EH (cell line): ENCODE measurements at regions not wholly inside any gene's neighbourhood (a gene's known extent, or its start where the extent isn't known, plus 50 kb on each side); places are given as distances from the start of the nearest gene placed in this dataset.

Experiments
- DNase-seq: peaks from one replicate; pipeline ENCODE4 v3.0.0-alpha.2; 2015; ENCODE audit warnings: low read depth

DNA sequence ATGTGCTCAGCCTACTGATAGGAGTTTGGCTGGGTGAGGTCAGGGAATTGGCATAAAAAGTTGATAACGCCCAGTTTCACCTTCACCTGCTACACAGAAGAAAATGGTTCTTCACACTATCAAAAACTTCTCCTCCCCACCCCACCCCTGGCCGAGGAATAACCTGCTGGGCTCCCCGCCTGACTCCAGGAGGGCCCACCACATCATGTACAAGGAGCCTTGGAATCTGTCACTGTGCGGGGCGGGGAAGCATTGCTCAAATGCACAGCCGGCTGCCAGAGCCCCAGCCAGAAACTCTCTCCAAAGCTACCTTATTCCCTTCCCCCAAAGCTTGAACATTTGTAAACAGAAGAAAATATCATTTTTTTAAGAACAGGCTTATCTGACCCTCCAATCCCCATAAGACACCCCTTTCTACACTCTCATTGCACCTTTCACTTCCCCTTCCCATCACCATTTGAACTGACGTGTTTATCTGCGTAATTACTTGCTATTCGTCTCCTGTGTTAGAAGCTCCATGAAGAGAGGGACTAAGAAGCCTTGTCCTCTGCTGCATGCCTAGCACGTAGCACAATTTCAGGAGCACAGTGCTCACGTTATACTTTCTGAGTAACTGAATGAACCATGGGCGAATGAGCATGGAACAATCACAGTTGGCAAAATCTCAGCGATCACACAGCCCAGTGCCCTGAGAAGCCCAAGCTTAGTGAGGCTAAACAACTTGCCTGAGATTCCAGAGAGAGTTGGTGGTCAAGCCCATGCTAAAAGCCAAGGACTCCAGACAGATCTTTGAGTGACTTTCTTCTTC, 82.9 kb downstream of the HES1 start:
- DNase-seq = no peak

DNA sequence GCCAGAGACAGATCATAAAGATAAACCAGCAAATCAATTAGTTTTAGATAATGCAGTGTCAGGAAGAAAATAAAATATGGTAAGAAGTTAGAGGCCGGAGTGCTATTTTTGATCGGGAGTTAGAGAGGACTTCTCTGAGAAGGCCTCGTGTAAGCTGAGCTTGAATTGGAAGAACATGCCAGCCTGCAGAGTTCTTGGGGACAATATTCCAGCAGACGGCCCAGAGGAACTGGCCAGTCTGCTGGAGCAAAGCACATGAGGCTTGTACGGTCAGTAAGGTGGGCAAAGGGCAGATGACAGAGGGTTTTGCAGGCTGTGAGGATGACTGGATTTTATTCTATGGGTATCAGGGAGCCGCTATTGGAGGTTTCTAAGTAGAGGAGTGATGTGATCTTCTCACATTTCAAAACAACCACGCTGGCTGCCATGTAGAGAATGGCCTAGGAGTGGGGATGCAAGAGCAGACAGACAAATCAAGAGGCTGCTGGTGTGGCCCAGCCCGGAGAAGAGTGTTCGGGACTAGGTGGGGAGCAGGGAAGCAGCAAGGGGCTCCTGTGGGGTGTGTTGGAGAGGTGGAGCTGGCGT, 84.0 kb downstream of the HES1 start:
- DNase-seq = no peak

DNA sequence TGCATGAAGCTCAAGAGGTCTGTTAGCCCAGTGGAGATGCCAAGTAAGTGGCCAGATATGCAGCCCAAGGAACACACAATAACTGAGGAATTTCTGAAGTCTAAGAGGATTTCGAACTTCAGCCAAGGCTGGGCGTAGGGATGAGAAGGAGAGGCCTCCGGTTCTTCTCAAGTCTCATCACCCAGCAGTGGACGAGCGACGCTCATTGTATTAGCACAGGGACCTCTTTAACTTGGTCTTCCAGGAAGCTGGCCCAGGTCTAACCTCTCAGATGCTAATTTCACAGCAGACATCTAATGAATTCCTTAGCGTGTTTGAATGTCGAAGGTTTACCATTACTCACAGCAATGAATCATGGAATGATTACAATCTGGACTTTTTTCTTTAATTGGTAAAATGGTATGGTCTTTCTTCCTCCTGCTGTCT, 85.0 kb downstream of the HES1 start:
- peak; percentile 39 for DNase-seq

DNA sequence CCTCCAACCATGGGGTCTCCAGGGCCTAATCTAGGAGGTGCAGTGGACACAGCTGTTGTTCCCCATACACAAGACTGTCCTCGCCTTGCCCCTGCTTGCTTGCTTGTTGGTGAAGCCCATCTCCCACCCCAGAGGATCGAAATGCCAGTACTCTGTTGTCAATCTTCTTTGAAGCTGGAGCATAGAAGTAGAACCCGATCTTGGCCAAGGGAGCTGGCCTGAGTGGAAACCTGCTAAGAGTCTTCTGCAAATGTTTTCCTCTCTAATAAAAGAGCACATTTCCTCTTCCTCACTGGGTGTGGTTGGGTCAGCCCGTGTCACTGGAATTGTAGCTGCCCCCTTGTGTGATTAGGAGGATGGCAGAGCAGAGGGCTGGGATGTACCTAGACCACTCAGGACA, 85.4 kb downstream of the HES1 start:
- no peak for DNase-seq

DNA sequence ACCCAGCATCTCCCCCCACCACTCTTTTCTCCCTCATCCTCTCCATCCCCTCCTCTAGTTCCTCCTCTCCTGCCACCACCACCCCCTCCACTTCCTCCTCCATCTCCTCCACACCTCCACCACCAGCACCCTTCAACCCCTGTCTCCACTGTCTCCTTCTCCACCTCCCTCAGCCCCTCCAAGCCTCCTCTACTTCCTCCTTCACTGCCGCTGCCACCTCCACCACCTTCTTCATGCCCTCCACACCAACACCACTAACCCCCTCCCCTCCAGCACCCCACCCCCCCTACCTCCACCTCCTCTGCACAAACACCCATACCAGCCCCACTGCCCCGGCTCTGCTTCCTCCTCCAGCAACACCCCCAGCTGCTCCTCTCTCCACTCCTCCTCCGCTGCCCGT, 88.0 kb downstream of the HES1 start:
- no peak for DNase-seq

DNA sequence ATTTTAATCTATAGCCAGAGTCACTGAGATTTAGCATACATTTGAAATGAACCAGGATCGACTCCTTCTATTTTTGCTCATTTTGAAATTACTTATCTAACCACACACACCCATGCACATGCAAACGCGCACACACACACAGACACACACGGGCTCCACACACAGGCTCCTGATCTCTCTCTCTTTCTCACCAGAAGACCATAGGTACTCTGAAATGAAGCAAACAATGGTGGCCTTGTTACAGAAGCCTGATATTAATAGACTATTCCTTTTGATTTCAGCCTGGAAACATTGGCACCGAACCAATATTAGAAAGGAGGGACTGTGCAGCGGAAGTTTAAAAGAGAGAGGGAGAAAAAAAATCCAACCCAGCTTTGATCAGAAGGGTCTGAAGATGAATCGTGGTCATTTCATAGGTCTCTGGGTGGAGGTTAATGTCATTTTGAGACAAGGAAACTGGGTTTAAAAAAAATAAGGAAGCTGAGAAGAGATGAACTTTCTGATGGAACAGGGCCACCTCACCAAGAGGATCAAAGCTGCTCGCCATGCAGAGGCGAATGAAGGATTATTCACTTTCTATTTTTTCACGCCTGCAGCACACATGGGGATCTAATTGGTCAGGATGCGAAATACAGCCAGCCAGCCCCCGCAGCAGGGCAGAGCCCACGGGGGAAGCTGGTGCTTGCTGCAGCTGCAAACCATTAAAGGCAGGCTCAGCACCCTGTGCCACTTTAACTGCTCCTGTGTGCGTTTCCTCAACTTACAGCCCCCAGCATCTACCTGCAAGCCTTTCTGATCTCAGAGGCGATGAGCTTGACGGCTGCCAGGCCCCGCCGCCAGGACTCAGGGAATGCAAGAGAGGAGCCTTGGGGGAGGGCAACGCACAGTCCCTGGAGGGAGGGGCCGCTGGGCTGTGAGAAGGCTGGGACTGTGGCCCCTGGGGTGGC, 88.8 kb downstream of the HES1 start:
- no peak for DNase-seq

DNA sequence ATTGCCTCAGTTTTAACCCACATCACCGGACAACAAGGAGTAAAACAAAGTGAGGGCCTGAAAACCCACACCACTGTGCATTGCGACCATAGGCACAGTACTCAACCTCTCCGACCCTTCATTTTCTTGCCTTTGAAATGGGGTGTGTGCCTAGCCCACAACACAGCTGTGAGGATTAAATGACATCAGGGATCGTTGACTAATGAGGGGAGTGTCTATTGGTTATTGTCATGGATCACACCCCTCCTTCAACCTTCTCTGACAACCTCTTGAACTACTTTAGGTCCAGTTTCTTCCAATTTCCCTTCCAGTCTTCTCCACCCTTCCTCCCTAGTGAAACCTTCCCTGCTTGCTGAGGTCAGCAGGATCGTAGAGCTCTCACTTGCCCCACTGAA, 89.5 kb downstream of the HES1 start:
- no peak for DNase-seq

DNA sequence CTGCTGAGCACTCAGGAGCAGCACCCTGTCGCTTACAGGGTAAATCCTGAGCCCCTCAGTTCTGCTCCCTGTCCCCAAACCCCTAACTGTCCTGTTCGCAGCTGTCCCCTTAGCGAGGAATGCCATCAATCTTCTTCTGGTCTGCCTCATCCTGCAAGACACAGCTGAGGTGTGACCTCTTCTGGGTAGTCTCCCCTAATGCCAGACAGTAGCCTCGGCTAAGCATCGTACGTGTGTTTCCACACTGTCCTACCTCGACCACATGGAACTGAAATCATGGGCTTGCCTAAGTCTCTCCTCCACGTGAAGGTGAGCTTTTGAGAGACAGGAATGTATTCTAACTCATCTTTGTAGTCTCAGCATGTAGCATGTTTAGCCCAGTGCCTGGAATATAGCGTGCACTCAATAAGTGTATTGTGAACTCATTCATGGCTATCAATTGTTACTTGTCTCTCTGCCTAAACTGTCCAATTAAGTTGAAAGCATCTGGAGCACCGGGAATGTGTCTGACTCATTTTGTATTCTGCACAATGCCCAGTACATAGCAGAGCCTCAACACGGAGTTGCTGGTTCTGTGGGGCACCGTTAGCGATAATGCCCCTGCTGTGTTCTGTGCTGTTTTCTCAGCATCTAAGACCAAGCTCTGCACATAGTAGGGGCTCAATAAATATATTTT, 90.2 kb downstream of the HES1 start:
- DNase-seq = peak; percentile 4

DNA sequence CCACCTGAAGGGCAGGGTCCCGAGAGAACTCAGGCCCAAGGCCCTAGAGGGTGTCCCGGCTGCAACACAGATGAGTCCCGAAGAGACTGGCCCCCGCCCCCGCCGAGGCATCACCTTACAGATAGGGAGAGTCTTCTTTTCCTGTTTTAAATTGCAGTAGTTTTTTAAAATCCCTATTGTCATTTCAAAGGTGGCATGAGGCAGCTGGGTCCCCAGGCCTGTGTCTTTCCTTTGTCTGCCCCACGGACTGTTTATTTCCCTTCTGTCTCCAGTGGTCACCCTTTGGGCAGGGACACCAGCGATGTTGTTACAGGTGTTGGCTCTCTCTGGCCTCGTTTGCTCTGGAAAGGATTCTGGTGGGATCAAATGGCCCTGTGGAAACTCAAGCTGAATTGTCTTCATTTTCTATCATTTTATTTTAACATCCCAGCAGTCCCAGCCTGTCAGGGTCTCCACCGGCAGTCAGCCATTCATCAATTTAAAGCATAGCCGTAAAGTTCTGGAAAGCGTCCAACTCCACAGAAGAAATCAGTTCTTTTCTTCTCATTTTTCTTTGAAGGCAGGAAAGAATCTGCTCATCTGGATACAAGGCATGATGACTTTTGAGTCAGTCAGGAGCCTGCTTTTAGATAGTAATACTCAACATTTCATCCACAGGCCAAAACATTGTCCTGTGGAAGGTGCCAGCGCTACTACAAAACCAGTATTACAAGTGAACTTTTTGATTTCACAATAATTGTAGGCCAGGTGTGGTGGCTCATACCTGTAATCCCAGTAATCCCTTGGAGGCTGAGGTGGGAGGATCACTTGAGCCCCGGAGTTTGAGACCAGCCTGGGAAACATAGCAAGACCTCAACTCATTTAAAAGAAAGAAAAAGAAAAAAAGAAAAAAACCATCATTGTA, 96.2 kb downstream of the HES1 start:
- no peak for DNase-seq

DNA sequence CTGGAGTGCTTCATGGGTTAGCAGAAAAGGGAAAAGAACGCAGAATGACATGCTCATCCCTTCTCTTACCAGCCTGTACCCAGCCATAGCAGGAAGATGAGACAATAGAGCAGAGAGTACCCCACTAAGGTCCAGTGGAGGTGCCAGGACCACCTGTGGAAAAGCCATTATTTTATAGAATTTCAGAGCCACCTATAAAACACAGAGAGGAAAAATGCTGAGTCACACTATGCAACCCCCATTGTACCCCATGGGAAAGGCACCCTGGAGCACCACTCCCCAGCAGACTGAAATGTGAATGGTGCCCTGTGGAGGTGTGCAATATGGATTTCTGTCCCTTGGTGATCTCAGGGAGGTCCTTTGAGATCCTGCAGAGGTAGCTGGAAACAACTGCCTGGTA, 97.2 kb downstream of the HES1 start:
- DNase-seq = no peak

DNA sequence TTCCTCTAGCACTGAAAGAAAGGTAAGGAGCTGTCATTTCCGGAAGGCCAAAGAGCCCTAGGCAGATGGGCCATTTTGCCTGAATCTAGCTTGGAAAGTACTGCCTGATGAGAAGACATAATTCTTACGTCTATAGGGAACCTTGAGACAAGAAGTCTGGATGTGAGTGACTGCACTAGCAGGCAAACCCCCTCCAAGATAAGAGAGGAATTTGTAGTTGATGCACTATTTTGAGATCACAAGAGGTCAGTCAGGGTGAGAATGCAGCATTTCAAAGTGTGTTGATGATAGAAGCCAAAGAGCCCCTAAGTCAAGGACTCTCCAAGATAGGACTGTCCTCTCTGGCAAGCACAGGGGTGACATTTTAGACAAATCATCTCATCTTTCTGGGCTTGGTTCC, 99.2 kb downstream of the HES1 start:
- DNase-seq = no peak

DNA sequence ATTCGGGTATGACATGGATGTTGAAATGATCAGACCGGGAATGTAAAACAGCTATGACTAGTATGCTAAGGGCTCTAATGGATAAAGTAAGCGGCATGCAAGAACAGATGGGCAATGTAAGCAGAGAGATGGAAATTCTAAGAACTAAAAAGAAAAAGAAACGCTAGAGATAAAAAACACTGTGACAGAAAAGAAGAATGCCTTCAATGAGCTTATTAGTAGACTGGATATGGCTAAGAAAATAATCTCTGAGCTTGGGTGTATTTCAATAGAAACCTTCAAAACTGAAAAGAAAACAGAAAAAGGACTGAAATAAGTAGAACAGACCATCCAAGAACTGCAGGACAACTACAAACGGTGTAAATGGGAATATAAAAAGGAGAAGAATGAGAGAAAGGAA, 101.2 kb downstream of the HES1 start:
- peak; percentile 3 for DNase-seq

DNA sequence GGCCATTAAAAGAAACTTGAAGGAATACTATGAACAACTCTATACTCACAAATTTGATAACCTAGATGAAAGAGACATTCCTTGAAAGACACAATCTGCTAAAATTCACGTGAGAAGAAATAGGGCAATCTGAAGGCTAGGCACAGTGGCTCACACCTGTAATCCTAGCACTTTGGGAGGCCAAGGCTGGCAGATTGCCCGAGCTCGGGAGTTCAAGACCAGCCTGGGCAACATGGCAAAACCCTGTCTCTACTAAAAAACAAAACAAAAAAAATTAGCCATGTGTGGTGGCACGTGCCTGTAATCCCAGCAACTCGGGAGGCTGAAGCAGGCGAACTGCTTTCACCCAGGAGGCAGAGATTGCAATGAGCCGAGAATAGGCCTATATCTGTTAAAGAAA, 104.8 kb downstream of the HES1 start:
- no peak for DNase-seq

DNA sequence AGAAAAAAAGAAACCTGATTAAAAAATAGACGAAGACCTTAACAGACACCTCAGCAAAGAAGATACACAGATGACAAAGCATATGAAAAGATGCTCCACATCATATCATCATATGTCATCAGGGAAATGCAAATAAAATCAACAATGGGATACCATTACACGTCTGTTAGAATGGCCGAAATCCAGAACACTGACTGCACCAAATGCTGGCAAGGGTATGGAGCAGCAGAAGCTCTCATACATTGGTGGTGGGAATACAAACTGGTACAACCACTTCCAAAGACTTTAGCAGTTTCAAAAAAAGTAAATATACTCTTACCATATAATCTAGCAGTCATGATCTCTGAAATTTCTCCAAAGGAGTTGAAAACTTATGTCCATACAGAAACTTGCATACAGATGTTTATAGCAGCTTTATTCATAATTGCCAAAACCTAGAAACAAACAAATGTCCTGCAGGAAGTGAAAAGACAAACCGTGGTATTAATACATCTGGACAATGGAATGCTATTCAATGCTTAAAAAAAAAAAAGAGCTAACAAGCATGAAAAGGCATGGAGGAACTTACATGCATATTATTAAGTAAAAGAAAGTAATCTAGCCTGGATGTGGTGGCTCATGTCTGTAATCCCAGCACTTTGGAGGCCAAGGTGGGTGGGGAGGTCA, 107.4 kb downstream of the HES1 start:
- no peak for DNase-seq

DNA sequence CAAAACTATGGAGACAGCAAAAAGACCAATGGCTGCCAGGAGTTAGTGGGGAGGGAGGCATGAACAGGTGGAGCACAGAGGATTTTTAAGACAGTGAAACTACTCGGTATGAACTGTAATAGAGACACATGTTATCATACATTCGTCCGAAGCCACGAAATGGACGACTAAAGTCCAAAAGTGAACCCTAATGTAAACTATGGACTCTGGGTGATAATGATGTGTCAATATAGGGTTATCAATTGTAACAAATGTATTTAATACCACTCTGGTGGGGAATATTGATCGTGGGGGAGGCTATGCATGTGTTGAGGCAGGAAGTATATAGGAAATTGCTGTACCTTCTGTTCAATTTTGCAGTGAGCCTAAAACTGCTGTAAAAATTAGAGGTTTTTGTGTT, 107.0 kb downstream of the CPN2 start:
- no peak for DNase-seq

DNA sequence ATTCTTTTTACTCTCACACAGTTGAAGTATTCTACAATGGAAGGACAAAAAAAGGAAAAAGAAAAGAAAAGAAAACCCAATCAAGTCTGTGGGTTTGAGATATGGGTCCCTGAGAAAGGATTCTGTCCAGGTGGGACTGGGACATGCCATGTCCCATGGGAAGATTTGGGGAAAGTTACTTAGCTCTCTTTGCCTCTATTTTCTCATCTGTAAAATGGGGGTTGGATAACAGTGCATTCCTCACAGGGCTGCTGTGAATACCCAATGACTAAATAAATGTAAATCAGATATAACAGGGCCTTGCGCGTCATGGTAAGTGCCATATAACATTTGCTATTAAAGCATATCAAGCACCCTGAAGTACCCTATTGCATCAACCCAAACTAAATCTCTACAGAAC, 105.7 kb downstream of the CPN2 start:
- no peak for DNase-seq

DNA sequence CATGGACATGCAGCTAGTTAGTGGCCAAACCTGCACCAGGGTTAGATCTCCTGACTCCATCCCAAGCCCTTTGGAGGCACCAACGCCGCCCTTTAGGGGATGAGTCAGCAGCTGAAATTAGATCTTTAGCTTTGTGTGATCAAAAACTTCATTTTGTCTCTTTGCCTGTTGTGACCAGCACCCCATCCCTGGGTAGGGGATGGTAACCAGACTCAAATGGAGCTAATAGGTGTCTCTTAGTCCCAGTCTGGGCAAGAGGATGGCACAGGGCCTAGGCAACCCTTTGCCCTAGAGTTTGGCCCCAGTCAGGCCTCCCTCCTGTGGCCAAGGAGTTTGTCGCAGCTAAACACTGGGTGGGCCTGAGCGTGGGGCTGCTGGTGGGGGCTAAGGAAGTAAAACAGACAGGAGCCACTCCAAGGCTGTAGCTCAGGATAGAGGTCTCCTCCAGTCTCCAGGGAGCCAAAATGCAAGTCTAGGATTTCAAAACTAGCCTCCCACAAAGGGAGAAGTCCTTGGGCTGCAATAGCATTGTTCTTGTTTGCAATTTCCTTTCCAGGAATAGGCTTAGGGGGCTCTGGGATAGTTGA, 105.1 kb downstream of the CPN2 start:
- DNase-seq = no peak

DNA sequence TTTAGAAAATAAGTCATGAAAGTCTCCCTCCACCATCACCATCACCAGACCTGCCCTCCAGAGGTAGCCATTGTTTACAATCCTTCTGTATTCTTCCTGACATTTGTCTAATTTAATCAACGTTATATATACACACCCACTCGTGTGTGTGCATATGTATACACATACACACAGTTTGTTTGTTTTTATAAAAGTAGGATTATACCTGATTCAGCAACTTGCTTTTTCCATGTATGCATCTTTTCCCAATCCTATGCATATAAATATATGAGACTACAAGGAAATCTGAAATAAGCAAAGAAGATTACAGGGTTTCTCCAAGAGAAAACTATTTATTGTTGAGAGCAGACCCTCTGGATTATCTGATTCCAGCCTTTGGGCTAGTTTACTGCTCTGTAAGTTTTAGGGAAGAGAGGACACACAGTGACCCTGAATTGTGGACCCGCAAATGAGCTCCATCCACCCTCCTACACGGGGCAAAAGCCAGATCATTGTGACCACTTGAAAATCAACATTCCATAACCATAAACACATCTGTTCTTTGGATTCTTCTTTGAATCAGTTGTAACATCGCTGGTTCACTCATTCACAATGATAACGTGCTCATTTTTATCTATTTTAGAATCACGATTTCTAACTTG, 104.3 kb downstream of the CPN2 start:
- no peak for DNase-seq

DNA sequence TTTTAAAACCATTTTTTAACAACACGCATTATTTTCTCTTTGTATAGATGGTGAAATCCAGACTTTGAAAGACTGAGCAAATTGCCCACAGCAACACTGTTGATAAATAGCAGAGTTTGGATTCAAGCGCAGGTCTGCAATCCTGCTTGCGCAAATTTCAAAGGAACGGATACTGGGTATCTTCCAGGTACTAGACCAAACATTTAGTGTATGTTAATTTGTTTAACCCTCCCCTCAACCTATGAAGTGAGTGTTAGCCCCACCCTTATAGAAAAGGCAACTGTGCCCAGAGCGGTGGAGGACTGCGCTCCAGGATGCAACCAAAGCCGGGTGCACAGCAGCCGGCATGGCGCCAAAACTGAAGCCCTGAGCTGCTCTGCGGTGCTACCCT, 103.8 kb downstream of the CPN2 start:
- no peak for DNase-seq
